ENCODE measurements at regions not wholly inside any gene's neighbourhood (a gene's known extent, or its start where the extent isn't known, plus 50 kb on each side); places are given as distances from the start of the nearest gene placed in this dataset.

GRCh38 chr2:30346471-30347169 lies 100.4 kb upstream of the LCLAT1 start:
- Histone ChIP-seq H3K27me3 (no peaks in the 10 kb centered on the region), H3K9me3 (no peaks in the 10 kb centered on the region), H3K27ac (peak overlapping the region; percentile 60 to 79 (median 75))

DNA sequence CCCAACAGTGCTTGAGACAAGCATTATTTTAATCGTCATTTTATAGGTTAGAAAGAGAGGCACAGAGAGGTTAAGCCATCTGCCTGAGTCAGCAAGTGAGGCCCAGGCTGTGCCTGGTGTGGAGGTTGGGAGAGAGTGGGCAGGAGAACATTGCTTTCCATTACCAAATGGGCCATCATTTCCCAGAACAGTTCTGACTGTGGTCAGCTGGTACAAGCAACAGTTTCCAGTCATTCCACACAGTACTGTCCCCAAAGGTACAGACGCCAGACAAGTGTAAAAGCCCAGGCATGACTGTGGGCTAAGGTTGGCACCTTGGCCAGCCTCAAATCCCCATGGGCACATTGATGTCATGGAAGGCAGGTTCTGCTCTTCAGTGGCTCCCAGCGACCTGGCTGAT lies 98.2 kb upstream of the LCLAT1 start:
- H3K4me3 ChIP-seq: no peak overlapping the region
- no peak for ATAC-seq
- H3K27me3 ChIP-seq: no peaks in the 10 kb centered on the region
- H3K9me3 ChIP-seq: no peaks in the 10 kb centered on the region
- H3K36me3 ChIP-seq: no peaks in the 10 kb centered on the region
- 80 to 100% methylated on average over 1 of the region's 3 CpGs for WGBS, 2 donors (ENCODE audit: low coverage in 1 of 2)
- peaks cover 0 to 44% (median 0%) of the 10 kb centered on the region in 3 donors for H3K4me1 ChIP-seq
- H3K27ac ChIP-seq: peak overlapping the region in 2 of 4 donors; percentile 7 to 13
- TF ChIP-seq POLR2A (IDR thresholded peaks at IDR 0.05): no peak
- no peak for TF ChIP-seq POLR2AphosphoS5 (IDR thresholded peaks at IDR 0.05)
- TF ChIP-seq EP300 (IDR thresholded peaks at IDR 0.05): no peak
- TF ChIP-seq, protein P1, sequence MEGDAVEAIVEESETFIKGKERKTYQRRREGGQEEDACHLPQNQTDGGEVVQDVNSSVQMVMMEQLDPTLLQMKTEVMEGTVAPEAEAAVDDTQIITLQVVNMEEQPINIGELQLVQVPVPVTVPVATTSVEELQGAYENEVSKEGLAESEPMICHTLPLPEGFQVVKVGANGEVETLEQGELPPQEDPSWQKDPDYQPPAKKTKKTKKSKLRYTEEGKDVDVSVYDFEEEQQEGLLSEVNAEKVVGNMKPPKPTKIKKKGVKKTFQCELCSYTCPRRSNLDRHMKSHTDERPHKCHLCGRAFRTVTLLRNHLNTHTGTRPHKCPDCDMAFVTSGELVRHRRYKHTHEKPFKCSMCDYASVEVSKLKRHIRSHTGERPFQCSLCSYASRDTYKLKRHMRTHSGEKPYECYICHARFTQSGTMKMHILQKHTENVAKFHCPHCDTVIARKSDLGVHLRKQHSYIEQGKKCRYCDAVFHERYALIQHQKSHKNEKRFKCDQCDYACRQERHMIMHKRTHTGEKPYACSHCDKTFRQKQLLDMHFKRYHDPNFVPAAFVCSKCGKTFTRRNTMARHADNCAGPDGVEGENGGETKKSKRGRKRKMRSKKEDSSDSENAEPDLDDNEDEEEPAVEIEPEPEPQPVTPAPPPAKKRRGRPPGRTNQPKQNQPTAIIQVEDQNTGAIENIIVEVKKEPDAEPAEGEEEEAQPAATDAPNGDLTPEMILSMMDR (IDR thresholded peaks at IDR 0.05): no peak

More at GRCh38 chr2:30346471-30347169, 100.4 kb upstream of the LCLAT1 start:
- 31% methylated on average over 5 of the region's 21 CpGs; no CpG with 5 or more reads in 1 of the 2 donors for WGBS, 2 donors (ENCODE audit: low coverage in 1 of 2)
- no peak for TF ChIP-seq POLR2A (IDR thresholded peaks at IDR 0.05)
- TF ChIP-seq EP300 (IDR thresholded peaks at IDR 0.05): no peak
- TF ChIP-seq, protein P1 (IDR thresholded peaks at IDR 0.05): no peak
- TF ChIP-seq POLR2AphosphoS5 (IDR thresholded peaks at IDR 0.05): peak; percentile 29
- H3K4me1 ChIP-seq: peaks cover 0 to 39% (median 0%) of the 10 kb centered on the region in 3 donors
- H3K36me3 ChIP-seq: no peaks in the 10 kb centered on the region
- H3K4me3 ChIP-seq: peak overlapping the region in 1 of 2 donors; percentile 47
- ATAC-seq: peak; percentile 93

- Histone ChIP-seq H3K4me3 (no peak overlapping the region), H3K9me3 (no peaks in the 10 kb centered on the region), H3K27ac (no peak overlapping the region)
These were observed 97.4 kb upstream of the LCLAT1 start for GRCh38 chr2:30349691-30350090.

GRCh38 chr2:30351116-30351515 lies 95.9 kb upstream of the LCLAT1 start:
- 71 to 74% methylated on average over 4 to 8 of the region's 9 CpGs for WGBS, 2 donors (ENCODE audit: low coverage in 1 of 2)
- Histone ChIP-seq H3K27me3 (no peaks in the 10 kb centered on the region), H3K27ac (peak overlapping the region in 1 of 4 donors; percentile 29), H3K9me3 (no peaks in the 10 kb centered on the region), H3K4me3 (no peak overlapping the region), H3K4me1 (peaks cover 0 to 36% (median 0%) of the 10 kb centered on the region in 3 donors), H3K36me3 (no peaks in the 10 kb centered on the region)
- TF ChIP-seq POLR2A (IDR thresholded peaks at IDR 0.05) (no peak), EP300 (IDR thresholded peaks at IDR 0.05) (no peak), POLR2AphosphoS5 (IDR thresholded peaks at IDR 0.05) (no peak)
- TF ChIP-seq, protein P1 (IDR thresholded peaks at IDR 0.05): no peak
- no peak for ATAC-seq

More at GRCh38 chr2:30349691-30350090, 97.4 kb upstream of the LCLAT1 start:
- Histone ChIP-seq H3K36me3 (no peaks in the 10 kb centered on the region), H3K4me1 (peaks cover 0 to 44% (median 0%) of the 10 kb centered on the region in 3 donors), H3K27me3 (no peaks in the 10 kb centered on the region)
- TF ChIP-seq POLR2AphosphoS5 (IDR thresholded peaks at IDR 0.05) (no peak), EP300 (IDR thresholded peaks at IDR 0.05) (no peak), POLR2A (IDR thresholded peaks at IDR 0.05) (no peak)
- TF ChIP-seq, protein P1 (IDR thresholded peaks at IDR 0.05): no peak
- no peak for ATAC-seq
- 43 to 87% methylated on average over 1 to 6 of the region's 7 CpGs for WGBS, 2 donors (ENCODE audit: low coverage in 1 of 2)

GRCh38 chr2:30351949-30352348 lies 95.1 kb upstream of the LCLAT1 start:
- no peak overlapping the region for H3K27ac ChIP-seq
- no peaks in the 10 kb centered on the region for H3K9me3 ChIP-seq
- H3K27me3 ChIP-seq: no peaks in the 10 kb centered on the region
- H3K36me3 ChIP-seq: no peaks in the 10 kb centered on the region
- 75 to 82% methylated on average over 1 to 2 of the region's 3 CpGs for WGBS, 2 donors (ENCODE audit: low coverage in 1 of 2)
- H3K4me1 ChIP-seq: peaks cover 0 to 28% (median 0%) of the 10 kb centered on the region in 3 donors
- no peak for TF ChIP-seq POLR2A (IDR thresholded peaks at IDR 0.05)
- TF ChIP-seq, protein P1 (IDR thresholded peaks at IDR 0.05): no peak
- no peak for TF ChIP-seq EP300 (IDR thresholded peaks at IDR 0.05)
- TF ChIP-seq POLR2AphosphoS5 (IDR thresholded peaks at IDR 0.05): no peak
- ATAC-seq: no peak
- H3K4me3 ChIP-seq: no peak overlapping the region
